GM06990 (cell line): ENCODE measurements at regions not wholly inside any gene's neighbourhood (a gene's known extent, or its start where the extent isn't known, plus 50 kb on each side); places are given as distances from the start of the nearest gene placed in this dataset.

Experiments used
- DNase-seq: peaks from one replicate; pipeline ENCODE4 v3.0.0-alpha.2; 2011; ENCODE audit not compliant: insufficient read length; ENCODE audit errors: extremely low read depth
- H3K27me3 ChIP-seq: replicated peaks from 2 replicates; pipeline ENCODE4 v1.6.0; 2011; ENCODE audit warnings: low read length; ENCODE audit not compliant: control insufficient read depth, insufficient read depth
- H3K36me3 ChIP-seq: 2 replicates; pipeline ENCODE4 v1.5.1; 2011; ENCODE audit warnings: low read length; ENCODE audit not compliant: control insufficient read depth, insufficient read depth
- H3K4me3 ChIP-seq: replicated peaks from 2 replicates; pipeline ENCODE4 v1.5.1; 2011; ENCODE audit warnings: low read depth, mild to moderate bottlenecking, control low read depth, low read length
- TF ChIP-seq, protein P1 (sequence below): IDR thresholded peaks from 2 replicates; pipeline ENCODE4 v1.5.1; 2011; ENCODE audit warnings: low read length, control low read depth, mild to moderate bottlenecking, inconsistent platforms; ENCODE audit not compliant: insufficient read depth, poor library complexity, severe bottlenecking

DNA sequence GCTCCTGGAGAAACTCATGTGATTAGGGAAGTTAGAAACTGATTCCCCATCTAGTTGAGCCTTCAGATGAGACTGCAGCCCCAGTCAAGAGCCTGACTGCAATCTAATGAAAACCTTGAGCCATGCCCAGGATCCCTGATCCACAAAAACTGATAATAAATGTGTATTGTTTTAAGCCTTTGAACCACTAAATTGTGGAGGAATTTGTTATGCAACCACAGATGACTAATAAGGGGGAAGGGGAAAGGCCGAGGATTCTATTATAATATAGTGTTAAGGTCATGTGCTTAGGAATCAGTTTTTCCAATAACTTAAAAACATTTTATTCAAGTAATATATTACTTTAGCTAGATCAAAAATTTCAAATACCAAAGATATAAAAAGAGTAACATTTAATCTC is 52.8 kb upstream of the USP25 start:
- Histone ChIP-seq H3K36me3 (no peaks in the 10 kb centered on the region), H3K27me3 (no peaks in the 10 kb centered on the region), H3K4me3 (no peak overlapping the region)
- DNase-seq, result no peak
- TF ChIP-seq, protein P1, sequence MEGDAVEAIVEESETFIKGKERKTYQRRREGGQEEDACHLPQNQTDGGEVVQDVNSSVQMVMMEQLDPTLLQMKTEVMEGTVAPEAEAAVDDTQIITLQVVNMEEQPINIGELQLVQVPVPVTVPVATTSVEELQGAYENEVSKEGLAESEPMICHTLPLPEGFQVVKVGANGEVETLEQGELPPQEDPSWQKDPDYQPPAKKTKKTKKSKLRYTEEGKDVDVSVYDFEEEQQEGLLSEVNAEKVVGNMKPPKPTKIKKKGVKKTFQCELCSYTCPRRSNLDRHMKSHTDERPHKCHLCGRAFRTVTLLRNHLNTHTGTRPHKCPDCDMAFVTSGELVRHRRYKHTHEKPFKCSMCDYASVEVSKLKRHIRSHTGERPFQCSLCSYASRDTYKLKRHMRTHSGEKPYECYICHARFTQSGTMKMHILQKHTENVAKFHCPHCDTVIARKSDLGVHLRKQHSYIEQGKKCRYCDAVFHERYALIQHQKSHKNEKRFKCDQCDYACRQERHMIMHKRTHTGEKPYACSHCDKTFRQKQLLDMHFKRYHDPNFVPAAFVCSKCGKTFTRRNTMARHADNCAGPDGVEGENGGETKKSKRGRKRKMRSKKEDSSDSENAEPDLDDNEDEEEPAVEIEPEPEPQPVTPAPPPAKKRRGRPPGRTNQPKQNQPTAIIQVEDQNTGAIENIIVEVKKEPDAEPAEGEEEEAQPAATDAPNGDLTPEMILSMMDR, result no peak

DNA sequence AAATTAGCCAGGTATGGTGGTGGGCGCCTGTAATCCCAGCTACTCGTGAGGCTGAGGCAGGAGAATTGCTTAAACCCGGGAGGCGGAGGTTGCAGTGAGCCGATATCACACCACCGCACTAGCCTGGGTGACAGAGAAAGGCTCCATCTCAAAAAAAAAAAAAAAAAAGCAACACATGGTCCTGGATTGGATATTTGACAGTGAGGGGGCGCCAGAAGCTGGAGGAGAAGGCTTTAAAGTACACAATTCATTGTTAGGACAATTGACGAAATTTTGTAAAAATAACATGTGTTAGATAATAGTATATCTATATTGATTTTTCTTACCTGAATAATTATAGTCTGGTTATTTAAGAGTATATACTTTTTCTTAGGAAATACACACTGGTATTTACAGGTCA is 50.2 kb upstream of the USP25 start:
- TF ChIP-seq, protein P1, result no peak
- DNase-seq, result no peak
- Histone ChIP-seq H3K4me3 (no peak overlapping the region), H3K27me3 (no peaks in the 10 kb centered on the region), H3K36me3 (no peaks in the 10 kb centered on the region)
